OCI-LY1 (cell line): ENCODE measurements at regions not wholly inside any gene's neighbourhood (a gene's known extent, or its start where the extent isn't known, plus 50 kb on each side); places are given as distances from the start of the nearest gene placed in this dataset.

Experiments
- H2AFZ ChIP-seq: fragments of 200-600 bp; sonication (generic), shearing (Covaris generic); 2 replicates; pipeline ENCODE4 v1.6.0; 2014; ENCODE audit warnings: antibody characterized with exemption, mild to moderate bottlenecking, low read length
- H3F3A ChIP-seq: fragments of 200-600 bp; sonication (generic), shearing (Covaris generic); 2 replicates; pipeline ENCODE4 v1.6.0; 2014; ENCODE audit warnings: mild to moderate bottlenecking, antibody characterized with exemption, low read length, moderate library complexity; ENCODE audit not compliant: insufficient read depth
- H3K27ac ChIP-seq: fragments of 200-600 bp; sonication (generic); 2 replicates; pipeline ENCODE4 v1.5.1; 2014; ENCODE audit warnings: low read length, mixed run types, mild to moderate bottlenecking, low read depth; ENCODE audit not compliant: poor library complexity, severe bottlenecking
- H3K27me3 ChIP-seq: fragments of 200-600 bp; sonication (generic); 2 replicates; pipeline ENCODE4 v1.6.0; 2014; ENCODE audit warnings: antibody characterized with exemption, mild to moderate bottlenecking, low read length, moderate library complexity; ENCODE audit not compliant: insufficient read depth
- H3K36me3 ChIP-seq: fragments of 200-600 bp; sonication (generic); 2 replicates; pipeline ENCODE4 v1.6.1; 2014; ENCODE audit warnings: mild to moderate bottlenecking, antibody characterized with exemption, low read length, moderate library complexity, mixed read lengths; ENCODE audit not compliant: insufficient read depth
- H3K4me1 ChIP-seq: fragments of 200-600 bp; sonication (generic); 2 replicates; pipeline ENCODE4 v1.5.1; 2014; ENCODE audit warnings: mild to moderate bottlenecking, low read length, moderate library complexity; ENCODE audit not compliant: insufficient read depth, severe bottlenecking
- H3K4me2 ChIP-seq: fragments of 200-600 bp; sonication (generic), shearing (Covaris generic); 2 replicates; pipeline ENCODE4 v1.6.1; 2014; ENCODE audit warnings: low read length
- H3K4me3 ChIP-seq: fragments of 200-600 bp; sonication (generic); 2 replicates; pipeline ENCODE4 v1.5.1; 2014; ENCODE audit warnings: low read length, low read depth, mild to moderate bottlenecking, mixed read lengths; ENCODE audit not compliant: poor library complexity, severe bottlenecking
- H3K79me2 ChIP-seq: fragments of 200-600 bp; shearing (Covaris generic); 2 replicates; pipeline ENCODE4 v1.6.1; 2016; ENCODE audit warnings: mixed run types, low read length, mixed read lengths; ENCODE audit not compliant: insufficient read depth
- H3K9ac ChIP-seq: fragments of 200-600 bp; sonication (generic), shearing (Covaris generic); 2 replicates; pipeline ENCODE4 v1.6.1; 2014; ENCODE audit warnings: mild to moderate bottlenecking, low read length, mixed read lengths
- H3K9me2 ChIP-seq: fragments of 200-600 bp; sonication (generic), shearing (Covaris generic); 2 replicates; pipeline ENCODE4 v1.6.1; 2014; ENCODE audit warnings: low read depth, mild to moderate bottlenecking, low read length, mixed read lengths
- H3K9me3 ChIP-seq: fragments of 200-600 bp; shearing (Covaris generic); 2 replicates; pipeline ENCODE4 v1.6.1; 2014; ENCODE audit warnings: low read length, mixed read lengths
- H4K20me1 ChIP-seq: fragments of 200-600 bp; sonication (generic), shearing (Covaris generic); 2 replicates; pipeline ENCODE4 v1.6.0; 2016; ENCODE audit warnings: mild to moderate bottlenecking, low read length; ENCODE audit not compliant: insufficient read depth
- CTCF ChIP-seq: fragments of 200-600 bp; sonication (generic), shearing (Covaris generic); IDR thresholded peaks from 2 replicates; pipeline ENCODE4 v1.5.1; 2017; ENCODE audit warnings: mild to moderate bottlenecking, antibody characterized with exemption, low read length, moderate library complexity, mixed read lengths
- EZH2 ChIP-seq: fragments of 200-600 bp; sonication (generic), shearing (Covaris generic); IDR thresholded peaks from 2 replicates; pipeline ENCODE4 v1.8.0; 2017; ENCODE audit warnings: borderline replicate concordance, mixed run types, mild to moderate bottlenecking, antibody characterized with exemption, low read length, moderate library complexity, mixed read lengths

- no peaks in the 10 kb centered on the region for H3K27me3 ChIP-seq
Measured at GRCh38 chr2:187874786-187875185, 320.6 kb upstream of the TFPI start.

GRCh38 chr2:187875261-187876141 lies 321.3 kb upstream of the TFPI start:
- H3K4me1 ChIP-seq: peaks cover 36% of the 10 kb centered on the region
- H3F3A ChIP-seq: no peaks in the 10 kb centered on the region
- H3K9ac ChIP-seq: no peak overlapping the region
- H3K4me2 ChIP-seq: no peak overlapping the region
- no peaks in the 10 kb centered on the region for H4K20me1 ChIP-seq
- no peaks in the 10 kb centered on the region for H3K9me3 ChIP-seq
- H3K79me2 ChIP-seq: no peaks in the 10 kb centered on the region
- no peak overlapping the region for H2AFZ ChIP-seq
- no peaks in the 10 kb centered on the region for H3K27me3 ChIP-seq
- TF ChIP-seq EZH2 (no peak), CTCF (no peak)
- no peaks in the 10 kb centered on the region for H3K36me3 ChIP-seq
- H3K4me3 ChIP-seq: no peak overlapping the region
- no peak overlapping the region for H3K27ac ChIP-seq
- H3K9me2 ChIP-seq: no peaks in the 10 kb centered on the region

More at GRCh38 chr2:187874786-187875185, 320.6 kb upstream of the TFPI start:
- H3K9me2 ChIP-seq: no peaks in the 10 kb centered on the region
- no peak overlapping the region for H3K9ac ChIP-seq
- no peaks in the 10 kb centered on the region for H3K9me3 ChIP-seq
- peak overlapping the region; percentile 32 for H3K27ac ChIP-seq
- TF ChIP-seq CTCF (no peak), EZH2 (no peak)
- no peak overlapping the region for H2AFZ ChIP-seq
- no peaks in the 10 kb centered on the region for H3F3A ChIP-seq
- H3K4me1 ChIP-seq: peaks cover 36% of the 10 kb centered on the region
- H3K4me2 ChIP-seq: no peak overlapping the region
- H3K79me2 ChIP-seq: no peaks in the 10 kb centered on the region
- no peaks in the 10 kb centered on the region for H4K20me1 ChIP-seq
- H3K4me3 ChIP-seq: no peak overlapping the region
- no peaks in the 10 kb centered on the region for H3K36me3 ChIP-seq

GRCh38 chr2:187876554-187876953 lies 322.3 kb upstream of the TFPI start:
- Histone ChIP-seq H3K9me3 (no peaks in the 10 kb centered on the region), H4K20me1 (no peaks in the 10 kb centered on the region), H3K4me1 (peaks cover 36% of the 10 kb centered on the region), H3K27ac (no peak overlapping the region), H3K79me2 (no peaks in the 10 kb centered on the region), H2AFZ (no peak overlapping the region), H3F3A (no peaks in the 10 kb centered on the region), H3K36me3 (no peaks in the 10 kb centered on the region), H3K9me2 (no peaks in the 10 kb centered on the region), H3K4me2 (no peak overlapping the region), H3K4me3 (no peak overlapping the region), H3K9ac (no peak overlapping the region), H3K27me3 (no peaks in the 10 kb centered on the region)
- no peak for TF ChIP-seq EZH2
- TF ChIP-seq CTCF: no peak
